ENCODE measurements at regions not wholly inside any gene's neighbourhood (a gene's known extent, or its start where the extent isn't known, plus 50 kb on each side); places are given as distances from the start of the nearest gene placed in this dataset.

GRCh38 chr7:54689394-54690049 lies 69.5 kb downstream of the SEC61G start:
- no peak for DNase-seq
- Histone ChIP-seq H3K27ac (no peak overlapping the region), H3K36me3 (no peaks in the 10 kb centered on the region), H3K4me3 (no peak overlapping the region), H3K4me1 (no peaks in the 10 kb centered on the region), H3K9me3 (no peaks in the 10 kb centered on the region), H3K27me3 (no peaks in the 10 kb centered on the region)
- TF ChIP-seq, protein P1, sequence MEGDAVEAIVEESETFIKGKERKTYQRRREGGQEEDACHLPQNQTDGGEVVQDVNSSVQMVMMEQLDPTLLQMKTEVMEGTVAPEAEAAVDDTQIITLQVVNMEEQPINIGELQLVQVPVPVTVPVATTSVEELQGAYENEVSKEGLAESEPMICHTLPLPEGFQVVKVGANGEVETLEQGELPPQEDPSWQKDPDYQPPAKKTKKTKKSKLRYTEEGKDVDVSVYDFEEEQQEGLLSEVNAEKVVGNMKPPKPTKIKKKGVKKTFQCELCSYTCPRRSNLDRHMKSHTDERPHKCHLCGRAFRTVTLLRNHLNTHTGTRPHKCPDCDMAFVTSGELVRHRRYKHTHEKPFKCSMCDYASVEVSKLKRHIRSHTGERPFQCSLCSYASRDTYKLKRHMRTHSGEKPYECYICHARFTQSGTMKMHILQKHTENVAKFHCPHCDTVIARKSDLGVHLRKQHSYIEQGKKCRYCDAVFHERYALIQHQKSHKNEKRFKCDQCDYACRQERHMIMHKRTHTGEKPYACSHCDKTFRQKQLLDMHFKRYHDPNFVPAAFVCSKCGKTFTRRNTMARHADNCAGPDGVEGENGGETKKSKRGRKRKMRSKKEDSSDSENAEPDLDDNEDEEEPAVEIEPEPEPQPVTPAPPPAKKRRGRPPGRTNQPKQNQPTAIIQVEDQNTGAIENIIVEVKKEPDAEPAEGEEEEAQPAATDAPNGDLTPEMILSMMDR (IDR thresholded peaks at IDR 0.05), result no peak
- intact Hi-C loops (cut with DNase I), result no loop called here
- ATAC-seq, result no peak

DNA sequence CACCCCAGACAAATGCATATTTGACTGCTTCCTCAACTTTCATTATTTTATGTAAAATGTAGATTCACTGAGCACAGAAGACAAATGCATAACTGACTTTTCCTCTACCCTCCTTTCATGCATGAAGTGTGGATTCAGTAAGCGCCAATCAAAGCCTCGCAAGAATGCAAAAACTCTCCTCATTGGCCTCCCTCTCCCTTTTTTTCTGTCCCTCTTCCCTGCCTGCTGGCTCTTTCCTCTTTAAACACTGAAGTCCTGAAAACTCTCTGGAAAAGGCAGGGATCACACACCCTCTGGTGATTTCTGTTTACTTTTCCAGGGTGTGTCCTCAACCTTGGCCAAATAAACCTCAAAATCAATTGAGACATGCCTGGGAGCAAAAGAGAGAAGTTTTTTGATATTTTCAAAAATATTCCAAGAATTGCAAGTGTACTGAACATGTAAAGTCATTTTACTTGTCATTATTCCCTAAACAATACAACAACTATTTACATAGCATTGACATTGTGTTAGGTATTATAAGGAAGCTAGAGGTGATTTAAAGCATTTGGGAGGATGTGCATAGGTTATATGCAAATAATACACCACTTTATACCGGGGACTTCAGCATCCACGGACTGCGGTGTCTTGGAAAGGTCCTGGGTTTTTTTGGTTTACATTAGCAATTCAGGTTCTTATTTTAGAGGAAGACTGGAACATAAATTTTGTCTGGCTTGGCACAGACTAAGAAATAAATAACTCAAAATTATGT lies 71.4 kb downstream of the SEC61G start:
- H3K4me1 ChIP-seq, result no peaks in the 10 kb centered on the region
- no peak for ATAC-seq

GRCh38 chr7:54680377-54681005 lies 78.5 kb downstream of the SEC61G start:
- no peaks in the 10 kb centered on the region for H3K27me3 ChIP-seq
- no peak overlapping the region for H3K27ac ChIP-seq
- no peaks in the 10 kb centered on the region for H3K9me3 ChIP-seq
- no peaks in the 10 kb centered on the region for H3K36me3 ChIP-seq
- intact Hi-C loops (cut with DNase I), result no loop called here
- no peaks in the 10 kb centered on the region for H3K4me1 ChIP-seq
- ATAC-seq (no peak), DNase-seq (no peak)
- TF ChIP-seq, protein P1 (IDR thresholded peaks at IDR 0.05), result no peak
- H3K4me3 ChIP-seq, result no peak overlapping the region

More for the DNA sequence above, 71.4 kb downstream of the SEC61G start:
- Histone ChIP-seq H3K4me3 (no peak overlapping the region), H3K36me3 (no peaks in the 10 kb centered on the region), H3K27ac (no peak overlapping the region), H3K27me3 (no peaks in the 10 kb centered on the region), H3K9me3 (no peaks in the 10 kb centered on the region)
- TF ChIP-seq, protein P1 (IDR thresholded peaks at IDR 0.05), result no peak
- DNase-seq, result no peak
- intact Hi-C loops (cut with DNase I), result no loop called here

GRCh38 chr7:54679490-54679817 lies 79.6 kb downstream of the SEC61G start:
- Histone ChIP-seq H3K9me3 (no peaks in the 10 kb centered on the region), H3K4me3 (no peak overlapping the region), H3K36me3 (no peaks in the 10 kb centered on the region), H3K27me3 (no peaks in the 10 kb centered on the region), H3K27ac (no peak overlapping the region), H3K4me1 (no peaks in the 10 kb centered on the region)
- DNase-seq (no peak), ATAC-seq (no peak)
- intact Hi-C loops (cut with DNase I), result no loop called here
- TF ChIP-seq, protein P1 (IDR thresholded peaks at IDR 0.05), result no peak

DNA sequence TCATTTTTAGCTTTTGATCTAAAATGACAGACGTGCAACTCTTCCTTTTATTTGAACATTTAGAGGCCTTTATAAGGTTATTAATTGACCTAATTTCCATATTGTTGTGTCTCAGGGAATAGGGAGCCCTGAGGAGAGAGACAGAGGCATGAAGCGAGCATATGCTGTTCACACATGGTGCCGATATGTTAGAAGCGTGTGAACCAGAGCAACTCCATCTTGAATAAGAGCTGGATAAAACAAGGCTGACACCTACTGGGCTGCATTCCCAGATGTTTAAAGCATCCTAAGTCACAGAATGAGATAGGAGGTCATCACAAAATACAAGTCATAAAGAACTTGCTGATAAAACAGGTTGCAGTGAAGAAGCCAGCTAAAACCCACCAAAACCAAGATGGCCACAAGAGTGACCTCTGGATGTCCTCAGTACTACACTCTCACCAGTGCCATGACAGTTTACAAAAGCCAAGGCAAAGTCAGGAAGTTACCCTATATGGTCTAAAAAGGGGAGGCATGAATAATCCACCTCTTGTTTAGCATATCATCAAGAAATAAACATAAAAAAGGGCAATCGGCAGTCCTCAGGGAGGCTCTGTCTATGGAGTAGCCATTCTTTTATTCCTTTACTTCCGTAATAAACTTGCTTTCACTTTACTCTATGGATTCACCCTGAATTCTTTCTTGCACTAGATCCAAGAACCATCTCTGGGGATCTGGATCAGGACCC lies 80.1 kb downstream of the SEC61G start:
- Histone ChIP-seq H3K9me3 (no peaks in the 10 kb centered on the region), H3K36me3 (no peaks in the 10 kb centered on the region), H3K4me1 (no peaks in the 10 kb centered on the region), H3K4me3 (no peak overlapping the region), H3K27ac (no peak overlapping the region), H3K27me3 (no peaks in the 10 kb centered on the region)
- intact Hi-C loops (cut with DNase I), result no loop called here
- DNase-seq (no peak), ATAC-seq (no peak)
- TF ChIP-seq, protein P1 (IDR thresholded peaks at IDR 0.05), result no peak
